NOMO-1 treated with DMSO at 0.1 percent for 48 hours (cell line): ENCODE measurements at regions not wholly inside any gene's neighbourhood (a gene's known extent, or its start where the extent isn't known, plus 50 kb on each side); places are given as distances from the start of the nearest gene placed in this dataset.

Experiments
- DNase-seq: peaks from one replicate; lab custom pipeline; 2025; ENCODE audit not compliant: unreplicated experiment; lab: John Stamatoyannopoulos, UW

DNA sequence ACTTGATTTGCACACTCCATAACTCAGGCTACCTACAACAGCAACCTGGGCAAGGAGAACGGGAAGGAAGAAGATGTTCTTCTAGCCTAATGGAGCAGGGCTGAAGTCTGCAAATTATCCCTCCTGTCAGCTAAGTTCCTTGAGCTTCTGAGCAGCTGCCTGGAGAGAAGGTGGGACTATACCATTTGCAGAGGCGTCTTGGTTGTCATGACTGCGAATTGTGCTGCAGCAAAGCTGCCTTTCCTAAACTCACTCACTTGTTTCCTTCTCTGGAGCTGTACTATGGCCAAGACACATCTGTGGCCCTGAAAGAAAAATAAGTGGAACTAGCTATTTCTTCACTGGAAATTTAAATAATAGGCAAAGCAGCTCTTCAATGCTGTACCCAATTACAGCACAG lies 682.4 kb upstream of the GRIA3 start:
- DNase-seq, result no peak

DNA sequence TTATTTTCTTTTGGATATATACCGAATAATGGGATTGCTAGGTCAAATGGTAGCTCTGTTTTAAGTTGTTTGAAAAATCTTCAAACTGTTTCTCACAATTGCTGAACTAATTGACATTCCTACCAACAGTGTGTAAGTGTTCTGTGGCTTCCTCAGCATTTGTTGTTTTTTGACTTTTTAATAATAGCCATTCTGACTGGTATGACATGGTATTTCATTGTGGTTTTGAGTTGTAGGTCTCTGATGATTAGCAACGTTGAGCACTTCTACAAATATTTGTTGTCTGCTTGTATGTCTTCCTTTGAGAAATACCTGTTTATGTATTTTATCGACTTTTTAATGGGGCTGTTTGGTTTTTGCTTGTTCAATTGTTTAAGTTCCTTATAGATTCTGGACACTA lies 680.1 kb upstream of the GRIA3 start:
- DNase-seq, result no peak

DNA sequence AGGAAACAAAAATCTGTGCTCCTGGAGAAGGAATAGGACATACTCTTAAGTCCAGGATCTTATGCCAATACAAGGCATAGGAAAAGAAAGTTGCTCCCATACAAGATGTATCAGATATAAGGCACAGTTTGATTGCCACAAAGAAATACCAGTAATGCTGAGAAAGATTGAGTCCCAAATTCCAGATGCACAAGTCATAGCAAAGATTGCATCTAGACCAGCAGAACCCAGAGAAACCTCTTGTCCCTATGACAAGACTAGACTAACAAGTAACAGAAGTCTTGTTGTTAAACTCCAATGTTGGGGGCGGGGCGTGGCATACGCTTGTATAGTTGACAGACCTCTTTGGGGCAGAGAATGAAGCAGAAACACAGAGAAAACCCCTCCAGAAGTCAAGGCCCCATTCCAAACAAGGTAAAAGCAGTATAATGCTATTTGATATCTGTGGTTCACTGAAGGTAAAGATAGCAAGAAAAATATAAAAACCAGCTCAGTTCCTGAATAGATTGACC lies 671.5 kb upstream of the GRIA3 start:
- no peak for DNase-seq

DNA sequence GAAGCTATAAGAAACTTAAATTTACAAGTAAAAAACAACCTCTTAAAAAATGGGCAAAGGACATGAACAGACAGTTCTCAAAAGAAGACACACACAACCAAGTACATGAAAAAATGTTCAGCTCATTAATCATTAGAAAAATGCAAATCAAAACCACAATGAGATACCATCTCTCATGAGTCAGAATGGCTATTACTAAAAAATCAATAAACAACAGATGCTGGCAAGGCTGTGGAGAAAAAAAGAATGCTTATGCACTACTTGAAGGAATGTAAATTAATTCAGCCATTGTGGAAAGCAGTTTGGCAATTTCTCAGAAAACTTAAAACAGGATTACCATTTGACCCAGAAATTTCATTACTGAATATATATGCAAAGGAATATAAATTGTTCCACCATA lies 666.3 kb upstream of the GRIA3 start:
- no peak for DNase-seq

DNA sequence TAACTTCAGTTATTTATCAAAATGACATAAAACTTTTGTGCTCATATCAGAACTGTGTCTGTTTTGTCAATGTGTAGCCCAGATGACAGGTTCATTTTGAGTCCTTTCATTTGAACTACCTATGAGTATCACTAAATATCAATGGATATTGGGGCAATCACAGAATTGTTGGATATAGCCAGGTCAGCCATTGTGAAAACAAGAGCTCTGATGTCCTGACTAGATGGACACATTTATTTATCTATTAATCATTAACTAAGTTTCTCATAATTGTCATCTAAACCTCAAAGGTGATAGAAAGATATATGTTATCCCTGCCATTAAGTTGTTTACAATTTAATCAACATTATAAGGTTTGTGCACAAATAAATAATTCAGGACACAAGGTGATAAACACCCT lies 638.3 kb upstream of the GRIA3 start:
- no peak for DNase-seq

DNA sequence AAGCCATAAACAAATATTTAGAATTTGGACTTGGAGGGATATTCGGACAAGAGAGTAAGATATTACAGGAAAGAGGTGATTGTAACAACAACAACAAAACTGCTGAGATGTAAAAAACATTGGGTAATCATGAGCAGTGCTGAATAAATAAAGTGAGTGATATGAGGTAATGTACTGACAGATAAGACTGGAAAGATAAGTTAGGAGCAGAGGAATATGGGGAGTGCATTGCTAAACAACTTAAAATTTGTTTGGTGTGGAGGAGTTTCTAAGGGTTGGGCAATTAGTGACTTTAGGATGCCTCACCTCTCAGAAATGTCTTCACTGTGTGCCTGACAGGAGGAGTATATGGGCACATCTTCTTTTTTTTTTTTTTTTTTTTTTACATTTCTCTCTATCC lies 637.8 kb upstream of the GRIA3 start:
- no peak for DNase-seq

DNA sequence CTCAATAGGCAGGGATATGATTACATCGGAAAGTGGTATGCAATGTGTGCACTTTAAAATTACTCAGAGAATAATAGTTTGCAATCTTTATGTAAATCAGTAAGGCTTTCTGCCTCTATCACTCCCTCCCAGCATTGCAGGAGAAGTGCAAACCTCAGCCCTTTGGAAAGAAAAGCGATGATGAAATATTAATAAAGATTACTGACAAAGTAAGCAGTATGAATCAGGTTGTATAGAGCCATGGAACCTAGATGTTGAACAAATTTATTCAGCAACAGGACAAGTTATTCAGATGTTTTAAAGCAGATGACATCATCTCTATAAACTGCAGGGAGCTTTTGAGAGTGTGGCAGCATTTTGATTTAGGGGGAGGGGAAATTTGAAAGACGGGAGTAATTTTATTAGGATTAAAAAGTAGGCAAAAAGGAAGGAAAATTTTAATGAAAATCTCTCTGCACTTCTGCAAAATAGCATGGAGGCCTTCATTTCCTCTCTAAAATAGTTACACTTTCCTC lies 631.7 kb upstream of the GRIA3 start:
- DNase-seq, result no peak

DNA sequence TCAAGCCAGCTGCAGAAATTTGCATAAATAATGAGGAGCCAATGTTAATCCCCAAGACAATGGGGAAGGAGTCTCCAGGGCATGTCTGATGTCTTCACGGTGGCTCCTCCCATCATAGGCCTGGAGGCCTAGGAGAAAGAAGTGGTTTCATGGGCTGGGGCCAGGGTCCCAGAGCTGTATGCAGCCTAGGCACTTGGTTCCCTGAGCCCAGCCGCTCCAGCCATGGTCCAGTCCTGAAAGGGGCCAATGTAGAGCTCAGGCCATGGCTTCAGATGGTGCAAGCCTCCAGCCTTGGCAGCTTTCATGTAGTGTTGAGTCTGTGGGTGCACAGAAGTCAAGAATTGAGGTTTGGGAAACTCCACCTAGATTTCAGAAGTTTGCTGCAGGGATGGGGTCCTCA lies 628.2 kb upstream of the GRIA3 start:
- DNase-seq, result no peak

DNA sequence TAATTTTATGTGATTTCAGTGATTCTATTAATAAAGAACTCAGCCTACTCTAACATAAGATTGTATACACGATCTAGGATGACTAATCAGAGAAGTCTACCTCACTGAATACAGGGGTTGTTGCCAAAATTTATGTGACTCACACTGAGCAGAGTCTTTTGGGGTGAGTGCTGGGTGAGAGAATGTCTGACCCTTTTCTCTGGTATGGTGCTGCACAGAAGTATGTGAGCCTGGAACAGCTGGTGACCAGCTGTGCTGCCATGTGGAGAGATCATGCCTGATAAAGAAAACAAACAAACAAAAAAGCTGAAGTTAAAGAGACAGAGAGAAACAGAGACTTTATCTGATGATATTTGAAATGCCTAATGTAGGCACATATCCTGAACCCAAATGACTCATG lies 618.1 kb upstream of the GRIA3 start:
- no peak for DNase-seq

DNA sequence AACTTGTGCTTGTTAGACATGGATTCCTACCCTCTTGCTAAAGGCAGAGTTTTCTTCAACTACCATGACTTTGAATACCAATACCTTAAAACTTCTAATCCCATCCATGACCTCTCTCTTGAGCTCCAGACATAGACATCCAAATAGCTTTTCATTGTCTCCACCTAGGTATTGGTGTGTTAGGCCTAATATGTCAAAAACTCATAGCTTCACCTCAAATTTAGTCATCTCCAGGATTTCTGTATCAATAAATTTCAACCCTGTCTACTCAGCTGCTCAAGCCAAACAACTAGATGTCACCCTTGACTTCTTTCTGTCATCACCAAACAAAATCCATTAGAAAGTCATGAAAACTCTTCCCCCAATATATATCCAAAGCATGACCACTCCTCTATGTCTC lies 617.7 kb upstream of the GRIA3 start:
- no peak for DNase-seq

DNA sequence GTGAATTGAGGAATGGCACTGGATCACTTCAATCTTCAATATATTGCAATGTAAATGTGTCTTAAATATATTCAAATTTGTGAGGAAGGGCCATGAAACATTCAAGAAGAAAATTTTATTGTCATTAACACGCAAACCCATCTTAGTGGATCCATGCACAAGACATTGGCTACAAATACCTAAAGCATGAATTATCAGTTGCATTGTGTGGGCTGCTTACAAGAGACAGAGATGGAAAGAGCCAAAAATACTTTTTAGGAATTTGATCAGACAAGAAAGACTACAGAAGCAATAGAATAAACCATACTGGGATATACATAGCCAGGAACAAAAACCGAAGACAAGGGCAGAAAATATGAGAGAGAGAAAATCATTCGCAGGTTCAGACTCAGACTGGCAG lies 616.2 kb upstream of the GRIA3 start:
- no peak for DNase-seq

DNA sequence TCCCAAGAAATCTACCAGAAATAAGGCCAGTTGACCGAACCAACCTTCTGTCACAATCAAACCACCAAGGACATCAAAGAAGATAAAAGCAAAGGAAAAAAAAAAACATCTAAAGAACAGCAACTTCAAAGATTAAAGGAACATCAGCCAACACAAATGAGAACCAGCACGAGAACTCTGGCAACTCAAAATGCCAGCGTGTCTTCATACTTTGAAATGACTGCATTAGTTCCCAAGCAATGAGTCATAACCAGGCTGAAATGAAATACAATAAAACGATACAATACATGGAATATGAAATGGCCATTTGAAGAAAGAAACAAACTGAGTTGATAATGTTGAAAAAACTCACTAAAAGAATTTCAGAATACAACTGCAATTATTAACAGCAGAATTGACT lies 611.6 kb upstream of the GRIA3 start:
- DNase-seq, result no peak

DNA sequence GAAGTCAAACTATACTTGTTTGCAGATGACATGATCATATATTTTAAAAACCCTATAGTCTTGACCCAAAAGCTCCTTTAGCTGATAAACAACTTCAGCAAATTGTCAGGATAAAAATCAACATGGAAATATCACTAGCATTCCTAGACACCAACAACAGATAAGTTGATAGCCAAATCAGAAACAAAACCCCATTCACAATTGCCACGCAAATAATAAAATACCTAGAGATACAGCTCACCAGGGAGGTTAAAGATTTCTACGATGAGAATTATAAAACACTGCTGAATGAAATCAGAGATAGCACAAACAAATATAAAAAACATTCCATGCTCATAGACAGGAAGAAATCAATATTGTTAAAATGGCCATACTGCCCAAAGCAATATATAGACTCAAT lies 605.0 kb upstream of the GRIA3 start:
- no peak for DNase-seq

DNA sequence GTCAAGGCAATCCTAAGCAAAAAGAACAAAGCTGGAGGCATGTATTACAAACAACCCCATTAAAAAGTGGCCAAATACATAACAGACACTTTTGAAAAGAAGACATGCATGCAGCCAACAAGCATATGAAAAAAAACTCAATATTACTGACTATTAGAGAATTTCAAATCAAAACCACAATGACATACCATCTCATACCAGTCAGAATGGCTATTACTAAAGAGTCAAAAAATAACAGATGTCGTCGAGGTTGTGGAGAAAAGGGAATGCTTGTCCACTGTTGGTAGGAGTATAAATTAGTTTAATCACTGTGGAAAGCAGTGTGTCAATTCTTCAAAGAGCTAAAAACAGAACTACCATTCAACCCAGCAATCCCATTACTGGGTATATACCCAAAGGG lies 604.6 kb upstream of the GRIA3 start:
- no peak for DNase-seq

DNA sequence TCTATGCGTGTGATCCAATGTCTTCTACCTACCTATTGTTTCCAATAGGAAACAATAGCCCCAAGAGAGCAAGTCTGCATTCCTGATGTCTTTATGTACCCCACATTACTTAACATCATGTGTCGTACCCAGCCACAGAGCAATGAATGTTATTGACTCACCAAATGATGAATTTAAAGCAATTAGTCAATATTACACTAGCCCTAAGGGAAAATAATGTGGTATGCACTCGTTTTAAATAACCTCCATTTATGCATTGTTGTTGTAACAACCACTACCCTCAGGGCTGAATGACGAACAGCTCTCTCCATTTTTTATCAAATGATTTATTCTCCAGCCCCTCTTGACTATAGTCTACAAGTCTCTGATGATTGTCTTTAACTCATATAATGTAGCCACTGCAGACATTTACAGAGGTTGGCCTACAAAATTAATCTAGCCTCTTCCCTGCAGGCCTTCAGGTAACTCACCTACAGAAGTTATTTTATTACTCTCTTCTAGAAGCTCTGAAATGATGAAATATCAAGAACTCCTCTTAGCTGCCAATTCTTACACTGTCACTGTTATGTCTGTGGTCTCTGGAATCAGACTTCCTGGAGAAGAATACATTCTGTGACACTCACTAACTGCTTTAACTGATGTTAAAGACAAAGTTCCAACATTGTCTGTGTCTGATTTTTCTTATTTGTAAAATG lies 601.7 kb upstream of the GRIA3 start:
- no peak for DNase-seq

DNA sequence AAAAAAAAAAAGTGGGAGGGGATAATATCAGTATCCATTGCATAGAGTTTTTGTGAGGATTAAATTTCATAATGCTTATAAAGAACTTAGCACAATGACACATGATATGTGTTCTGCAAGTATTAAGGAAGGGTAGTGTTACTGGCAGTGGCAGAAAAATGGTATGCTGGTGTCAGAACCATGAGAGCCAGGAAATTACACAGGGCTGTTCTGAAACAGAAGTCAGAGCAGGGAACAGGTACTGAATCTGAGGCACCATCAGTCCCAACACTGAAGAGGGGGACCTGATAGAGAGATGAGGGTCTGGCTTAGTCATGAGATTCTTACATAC lies 601.1 kb upstream of the GRIA3 start:
- DNase-seq, result no peak

DNA sequence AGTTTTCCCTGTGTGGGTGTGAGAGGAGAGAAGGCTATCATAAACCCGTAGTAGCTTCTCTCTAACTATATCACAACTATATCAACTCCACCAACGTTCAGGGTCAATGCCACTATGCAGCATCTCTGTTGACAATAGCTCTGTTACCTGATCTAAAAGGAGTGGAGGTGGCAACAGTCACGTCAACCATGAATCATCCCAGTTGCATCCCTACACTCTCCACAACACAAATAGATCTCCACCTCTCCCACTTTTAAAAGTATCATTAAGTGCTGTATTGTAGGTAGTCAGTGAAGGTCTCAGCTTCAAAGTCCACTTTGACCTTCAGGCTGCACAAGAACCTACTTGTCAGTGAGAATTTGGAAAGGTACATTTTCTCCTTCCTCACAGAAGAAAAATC lies 600.5 kb upstream of the GRIA3 start:
- no peak for DNase-seq

DNA sequence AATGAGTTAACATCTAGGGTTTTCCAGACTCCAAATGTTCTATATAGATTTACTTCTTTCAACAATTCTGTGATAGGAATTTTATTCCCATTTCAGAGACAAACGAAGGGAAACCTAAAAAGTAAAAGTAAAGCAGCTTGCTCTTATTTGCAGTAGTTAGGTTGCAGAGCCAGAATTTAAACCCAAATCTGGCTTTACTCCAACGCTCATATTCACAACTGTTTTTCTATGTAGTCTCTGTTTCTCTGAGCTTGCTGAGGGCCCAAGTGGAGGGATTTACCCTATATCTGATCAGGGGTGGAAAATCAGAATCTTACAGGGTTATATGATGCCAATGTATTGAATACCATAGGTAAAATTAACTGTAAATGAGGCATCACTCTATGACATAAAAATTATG lies 599.1 kb upstream of the GRIA3 start:
- no peak for DNase-seq

DNA sequence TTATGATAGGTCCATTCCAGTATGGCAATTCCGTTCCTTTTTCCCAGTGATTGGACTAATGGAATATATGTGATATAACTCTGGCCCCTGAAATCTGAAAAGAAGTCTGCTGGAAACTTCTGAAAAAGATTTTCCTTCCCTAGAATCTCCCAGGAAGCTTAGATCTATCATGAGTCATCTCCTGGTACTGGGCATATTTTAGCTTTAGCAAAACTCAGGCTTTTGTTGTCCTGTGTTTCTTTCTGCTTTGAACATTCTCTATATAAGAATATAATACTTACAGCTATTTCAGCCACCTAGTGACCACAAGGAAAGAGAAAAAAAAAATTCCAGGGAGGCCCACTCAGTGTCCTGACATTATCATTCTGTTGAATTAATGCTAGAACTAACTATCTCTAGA lies 597.2 kb upstream of the GRIA3 start:
- no peak for DNase-seq

DNA sequence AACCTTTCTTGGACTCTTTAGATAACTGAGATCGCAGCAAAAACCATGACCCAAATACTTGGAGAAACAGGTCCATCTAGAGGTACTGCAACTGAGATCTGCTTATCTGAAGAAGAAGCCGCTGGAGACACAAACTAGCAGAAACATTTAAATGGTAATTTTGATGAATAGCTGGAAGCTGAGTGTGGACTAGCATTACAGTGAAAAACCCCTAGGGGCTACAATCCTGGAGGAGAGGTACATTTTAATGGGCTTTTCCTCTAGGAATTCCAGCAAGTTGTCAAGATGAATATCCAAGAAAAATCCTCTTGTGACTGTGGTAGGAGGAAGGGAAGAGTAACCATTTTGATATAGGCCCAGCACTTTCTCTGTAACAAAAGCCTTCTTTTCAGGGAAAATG lies 592.5 kb upstream of the GRIA3 start:
- no peak for DNase-seq

DNA sequence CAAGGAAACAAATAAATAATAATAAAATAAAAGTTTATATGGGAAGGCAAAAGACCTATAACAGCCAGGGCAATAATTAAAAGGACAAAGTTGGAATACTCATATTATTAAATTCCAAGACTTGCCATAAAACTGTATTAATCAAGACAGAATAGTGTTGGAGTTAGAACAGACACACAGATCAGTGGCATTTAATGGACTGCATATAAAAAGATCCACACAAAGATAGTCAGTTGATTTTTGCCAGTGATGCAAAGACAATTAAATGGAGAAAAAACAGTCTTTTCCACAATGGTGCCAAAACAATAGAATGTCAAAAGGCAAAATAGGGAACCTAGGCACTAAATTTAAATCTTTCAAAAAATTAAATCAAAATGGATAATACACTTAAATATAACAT lies 587.1 kb upstream of the GRIA3 start:
- no peak for DNase-seq

DNA sequence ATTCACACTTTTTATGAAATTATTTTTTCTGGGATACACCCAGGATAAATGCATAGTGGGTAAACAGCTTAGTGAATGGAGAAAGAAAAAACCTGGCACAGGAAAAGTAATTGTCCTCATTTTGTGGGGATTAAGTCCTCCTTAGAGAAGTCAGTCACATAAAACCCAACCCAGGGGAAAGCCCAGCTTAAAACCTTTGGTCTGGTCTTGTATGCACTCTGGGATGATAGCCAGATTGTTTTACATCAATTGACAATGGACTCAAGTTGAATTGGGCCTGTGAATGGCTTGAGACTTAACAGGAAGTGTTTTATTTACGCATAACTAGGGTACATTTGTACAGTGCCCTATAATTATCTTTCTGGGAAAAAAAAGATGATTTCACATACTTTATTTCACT lies 561.3 kb upstream of the GRIA3 start:
- no peak for DNase-seq

DNA sequence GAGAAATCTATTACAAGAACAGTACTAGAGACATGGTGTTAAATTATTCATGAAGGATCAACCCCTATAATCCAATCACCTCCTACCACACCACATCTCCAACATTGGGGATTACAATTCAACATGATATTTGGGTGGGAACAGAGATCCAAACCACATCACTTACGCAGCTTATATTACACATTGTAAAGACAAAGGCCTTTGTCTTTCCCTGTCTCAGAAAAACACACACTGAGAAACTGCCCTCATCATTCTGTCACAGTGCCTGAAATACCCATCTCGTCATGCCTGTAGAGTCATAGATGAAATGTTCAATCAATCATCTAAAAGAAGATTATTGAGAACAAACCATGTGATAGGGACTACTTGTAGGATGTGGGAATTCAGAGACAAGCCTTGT lies 558.8 kb upstream of the GRIA3 start:
- no peak for DNase-seq
